GM12874 (cell line): ENCODE measurements at regions not wholly inside any gene's neighbourhood (a gene's known extent, or its start where the extent isn't known, plus 50 kb on each side); places are given as distances from the start of the nearest gene placed in this dataset.

Experiments
- TF ChIP-seq, protein P1 (sequence below): IDR thresholded peaks from 2 replicates; pipeline ENCODE4 v1.5.1; 2011; ENCODE audit warnings: low read depth, mild to moderate bottlenecking, control low read depth, low read length, moderate library complexity; ENCODE audit not compliant: insufficient read depth

DNA sequence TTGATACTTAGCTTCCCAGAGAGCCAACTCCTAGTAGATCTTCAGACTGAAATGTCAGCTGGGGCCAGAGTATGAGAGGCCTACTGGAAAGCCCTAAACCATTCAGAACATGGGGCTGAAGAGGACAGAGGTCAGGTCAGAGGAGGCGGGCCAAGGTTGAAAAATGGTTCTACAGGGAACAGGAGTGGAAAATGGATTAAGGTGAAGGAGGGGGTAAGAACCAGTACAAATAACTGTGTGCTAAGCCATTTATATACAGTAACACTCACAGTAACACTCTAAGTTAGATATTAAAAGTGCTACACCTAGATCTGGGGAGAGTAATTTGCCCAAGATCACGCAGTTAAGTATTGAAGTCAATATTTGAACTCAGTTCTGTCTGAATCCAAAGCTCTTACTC lies 313.2 kb upstream of the MAP3K7 start:
- TF ChIP-seq, protein P1, sequence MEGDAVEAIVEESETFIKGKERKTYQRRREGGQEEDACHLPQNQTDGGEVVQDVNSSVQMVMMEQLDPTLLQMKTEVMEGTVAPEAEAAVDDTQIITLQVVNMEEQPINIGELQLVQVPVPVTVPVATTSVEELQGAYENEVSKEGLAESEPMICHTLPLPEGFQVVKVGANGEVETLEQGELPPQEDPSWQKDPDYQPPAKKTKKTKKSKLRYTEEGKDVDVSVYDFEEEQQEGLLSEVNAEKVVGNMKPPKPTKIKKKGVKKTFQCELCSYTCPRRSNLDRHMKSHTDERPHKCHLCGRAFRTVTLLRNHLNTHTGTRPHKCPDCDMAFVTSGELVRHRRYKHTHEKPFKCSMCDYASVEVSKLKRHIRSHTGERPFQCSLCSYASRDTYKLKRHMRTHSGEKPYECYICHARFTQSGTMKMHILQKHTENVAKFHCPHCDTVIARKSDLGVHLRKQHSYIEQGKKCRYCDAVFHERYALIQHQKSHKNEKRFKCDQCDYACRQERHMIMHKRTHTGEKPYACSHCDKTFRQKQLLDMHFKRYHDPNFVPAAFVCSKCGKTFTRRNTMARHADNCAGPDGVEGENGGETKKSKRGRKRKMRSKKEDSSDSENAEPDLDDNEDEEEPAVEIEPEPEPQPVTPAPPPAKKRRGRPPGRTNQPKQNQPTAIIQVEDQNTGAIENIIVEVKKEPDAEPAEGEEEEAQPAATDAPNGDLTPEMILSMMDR = no peak

GRCh38 chr6:90898763-90899162 lies 311.9 kb upstream of the MAP3K7 start:
- TF ChIP-seq, protein P1 = no peak

DNA sequence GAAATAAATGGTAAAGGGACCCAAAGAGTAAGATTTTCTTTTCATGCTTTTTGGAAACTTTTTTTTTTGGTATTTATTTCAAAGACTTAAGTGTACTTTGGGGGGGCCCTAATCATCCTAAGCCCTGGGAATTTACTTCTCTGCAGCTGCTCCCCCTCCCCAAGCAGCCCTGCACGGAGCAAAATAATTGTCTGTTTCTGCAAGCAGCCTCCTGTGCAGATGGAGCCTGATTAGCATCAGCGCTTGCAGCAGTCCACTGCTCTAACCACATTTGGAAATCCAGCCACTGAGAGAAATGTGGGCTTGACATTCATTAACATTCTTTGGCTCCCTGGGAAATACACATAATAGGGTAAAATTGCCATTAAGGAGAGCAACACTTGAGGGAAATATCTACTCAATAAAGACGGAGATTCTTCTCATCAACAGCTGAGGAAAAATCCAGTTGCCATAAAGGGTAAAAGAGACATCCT lies 309.2 kb upstream of the MAP3K7 start:
- TF ChIP-seq, protein P1 = no peak

DNA sequence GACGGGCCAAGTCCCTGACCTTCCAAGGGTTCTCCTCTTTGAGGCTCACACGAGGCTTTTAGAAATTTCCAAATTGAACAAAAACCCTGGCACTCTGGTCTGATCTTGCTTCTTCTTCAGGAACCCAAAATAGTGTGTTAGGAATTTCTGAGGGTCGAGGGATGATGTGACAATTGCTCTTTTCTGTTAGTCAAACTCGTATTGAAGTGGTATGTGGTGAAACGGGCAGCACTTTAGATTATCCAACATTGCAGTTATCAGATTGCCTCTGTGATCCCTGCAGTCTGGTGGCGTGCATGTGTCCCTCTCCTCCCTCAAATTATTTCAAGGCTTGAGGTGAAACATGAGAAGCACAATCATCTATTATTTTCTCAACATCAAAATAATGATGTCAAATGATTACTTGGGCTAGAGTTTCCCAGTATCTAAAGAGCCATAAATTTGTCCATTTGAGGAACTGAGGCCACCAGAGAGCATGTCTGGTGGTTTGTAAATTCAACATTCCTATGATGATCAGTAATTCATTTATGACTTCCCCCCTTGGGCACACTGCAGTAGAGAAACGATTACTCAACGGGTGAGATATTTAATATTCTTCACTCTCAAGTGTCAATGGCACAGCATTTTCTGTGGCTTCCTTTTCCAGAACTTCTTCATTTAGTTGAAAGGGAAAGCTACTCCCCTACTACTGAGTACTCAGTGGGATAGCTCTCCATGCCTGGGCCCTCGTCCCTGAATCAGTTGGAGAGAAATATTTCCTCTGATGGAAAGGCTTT lies 308.6 kb upstream of the MAP3K7 start:
- TF ChIP-seq, protein P1 = no peak

GRCh38 chr6:90894285-90895130 lies 307.6 kb upstream of the MAP3K7 start:
- TF ChIP-seq, protein P1 = no peak

DNA sequence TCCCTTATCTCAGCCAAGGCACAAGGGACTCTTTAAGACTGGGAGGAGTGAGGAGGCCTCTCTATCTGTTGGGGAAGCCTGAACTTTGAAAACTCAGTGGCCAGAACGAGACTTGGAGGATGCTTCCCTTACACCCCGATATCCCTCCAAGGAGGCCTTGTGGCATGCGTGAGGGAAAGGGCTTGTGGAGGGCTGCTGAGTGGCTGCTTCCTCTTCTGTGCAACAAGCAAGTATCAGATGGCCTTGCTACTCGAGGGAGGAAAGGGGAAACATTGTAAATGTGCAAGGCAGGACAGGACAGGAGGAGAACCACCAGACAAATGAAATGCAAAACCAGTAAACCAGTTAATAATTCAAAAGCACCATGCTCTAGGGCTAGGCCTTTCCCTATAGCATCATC lies 306.5 kb upstream of the MAP3K7 start:
- TF ChIP-seq, protein P1 = no peak

GRCh38 chr6:90892271-90892670 lies 305.4 kb upstream of the MAP3K7 start:
- TF ChIP-seq, protein P1 = no peak
